Stimulated activated CD8-positive, alpha-beta memory T cell treated with anti-CD3 and anti-CD28 coated beads, Interleukin-4, amount 100 ng/mL, for 24 hours (primary cell): ENCODE measurements at regions not wholly inside any gene's neighbourhood (a gene's known extent, or its start where the extent isn't known, plus 50 kb on each side); places are given as distances from the start of the nearest gene placed in this dataset.
"Not testable (repeated sequence)": the region's sequence is repeated elsewhere in the genome, so short reads cannot be mapped to it uniquely, and the experiment has no call there.

Experiments
- DNase-seq: peaks from one replicate; pipeline ENCODE4 v3.0.0-alpha.2; 2020; ENCODE audit warnings: low read depth

DNA sequence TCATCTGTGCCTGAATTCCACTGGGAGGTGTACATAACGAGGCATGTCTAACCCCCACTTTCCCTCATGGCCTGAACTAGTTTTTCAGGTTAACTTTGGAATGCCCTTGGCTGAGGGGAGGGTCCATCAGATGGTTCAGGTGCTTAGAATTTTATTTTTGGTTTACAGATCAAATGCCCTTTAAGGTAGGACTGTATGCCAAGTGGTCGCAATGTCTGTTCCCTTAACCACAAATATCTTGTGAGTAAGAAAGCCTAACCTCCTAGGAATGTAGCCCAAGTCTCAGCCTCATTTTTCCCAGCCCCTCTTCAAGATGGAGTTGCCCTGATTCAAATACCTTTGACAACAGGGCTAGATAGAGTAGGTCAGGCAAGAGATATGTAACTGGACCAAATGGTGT, 78.4 kb downstream of the RNASET2 start:
- no peak for DNase-seq

DNA sequence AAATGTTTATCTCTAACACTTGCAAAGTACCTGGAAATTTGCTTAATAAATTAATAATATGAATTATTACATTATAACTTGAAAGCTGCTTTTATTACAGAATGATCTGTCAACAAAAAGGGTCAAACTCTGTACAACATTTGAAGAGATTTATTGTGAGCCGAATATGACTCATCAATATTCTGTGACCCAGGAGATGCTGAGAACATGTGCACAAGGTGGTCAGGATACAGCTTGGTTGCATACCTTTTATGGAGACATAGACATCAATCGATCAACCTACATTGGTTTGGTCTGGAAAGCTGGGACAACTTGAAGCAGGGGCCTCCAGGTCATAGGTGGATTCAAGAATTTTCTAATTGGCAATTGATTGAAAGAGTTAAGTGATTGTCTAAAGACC, 79.0 kb downstream of the RNASET2 start:
- no peak for DNase-seq

DNA sequence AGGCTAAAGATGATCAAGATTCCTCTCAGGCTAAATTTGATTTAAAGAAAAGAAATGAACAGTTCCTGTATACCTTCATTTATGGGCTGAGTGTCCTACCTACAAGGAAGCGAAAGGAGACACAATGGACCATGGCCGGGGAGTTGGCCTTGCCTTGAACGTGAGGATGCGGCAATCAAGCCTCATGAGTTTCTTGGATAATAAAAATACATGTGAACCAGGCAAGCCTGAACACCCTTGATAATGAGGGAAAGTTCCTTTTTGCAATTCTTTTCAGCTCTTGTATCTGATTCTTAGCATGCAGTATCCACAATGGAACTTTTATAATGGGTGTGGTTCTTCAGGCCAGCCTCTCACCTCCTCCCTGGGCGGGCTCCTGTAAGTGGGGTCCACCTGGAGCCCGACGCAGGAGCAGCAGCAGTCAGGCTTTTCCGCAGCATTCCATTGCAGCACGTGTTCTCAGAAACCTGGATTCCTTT, 83.8 kb downstream of the RNASET2 start:
- DNase-seq: no peak

DNA sequence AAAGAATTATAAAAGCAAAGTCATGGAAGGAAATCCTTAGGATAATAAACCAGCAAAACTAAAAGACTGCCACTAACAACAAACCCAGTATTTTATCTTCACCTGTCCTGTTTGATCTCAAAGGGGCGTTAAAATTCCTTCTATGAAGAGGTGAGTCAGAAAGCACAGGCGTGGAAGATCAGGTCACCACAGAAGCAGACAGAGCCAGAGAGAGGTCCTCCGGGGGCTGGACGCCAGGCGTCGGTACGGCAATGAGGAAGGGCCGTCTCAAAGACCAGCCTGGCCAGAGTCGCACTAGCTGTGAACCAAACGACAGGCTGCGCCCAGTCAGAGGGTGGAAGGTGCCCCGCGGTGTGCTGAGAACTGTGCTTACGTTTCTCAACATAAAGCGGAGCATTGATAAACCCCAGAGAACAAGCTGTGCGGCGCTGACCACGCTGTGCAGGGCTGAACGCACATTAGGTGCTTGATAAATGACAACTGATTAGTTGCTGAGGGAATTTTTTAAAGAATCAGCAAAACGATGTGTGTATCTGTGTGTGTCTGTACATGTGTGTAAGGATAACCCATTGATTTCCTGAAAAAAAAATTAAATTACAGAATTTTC, 85.6 kb downstream of the RNASET2 start:
- no peak for DNase-seq

DNA sequence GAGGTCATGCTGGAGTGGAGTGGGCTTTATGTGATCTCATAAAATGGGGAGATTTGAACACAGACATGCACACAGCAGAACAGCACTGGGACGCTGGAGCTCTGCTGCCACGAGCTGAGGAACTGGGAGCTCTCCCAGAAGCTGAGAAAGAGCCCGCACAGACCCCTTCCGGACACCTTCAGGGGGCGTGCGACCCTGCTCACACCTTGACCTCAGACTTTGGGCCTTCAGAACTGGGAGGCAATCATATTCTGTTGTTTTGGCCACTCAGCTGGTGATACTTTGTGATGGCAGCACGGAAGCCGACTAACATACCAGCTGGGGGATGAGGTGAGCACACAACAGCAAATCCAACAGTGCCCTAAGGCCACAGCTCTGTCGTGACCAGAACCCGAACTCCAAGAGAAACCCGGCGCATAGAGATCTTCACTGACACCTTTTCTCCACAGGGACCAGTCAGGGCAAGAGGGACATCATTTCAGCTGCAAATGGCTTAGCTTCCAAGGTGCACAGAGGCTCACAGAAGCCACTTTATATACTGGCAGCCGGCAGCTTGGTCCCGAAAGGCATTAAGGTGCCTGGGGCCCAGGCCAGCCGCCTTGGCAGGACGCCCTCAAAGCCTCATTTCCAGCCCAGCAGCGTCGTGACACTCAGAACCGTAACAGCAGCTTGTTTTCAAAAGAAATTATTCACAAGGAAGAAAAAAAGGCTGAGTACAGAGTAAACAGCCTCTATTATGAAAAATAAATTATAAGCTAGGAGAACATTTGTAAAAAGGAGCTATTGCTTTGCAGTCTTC, 89.3 kb downstream of the RNASET2 start:
- no peak for DNase-seq

DNA sequence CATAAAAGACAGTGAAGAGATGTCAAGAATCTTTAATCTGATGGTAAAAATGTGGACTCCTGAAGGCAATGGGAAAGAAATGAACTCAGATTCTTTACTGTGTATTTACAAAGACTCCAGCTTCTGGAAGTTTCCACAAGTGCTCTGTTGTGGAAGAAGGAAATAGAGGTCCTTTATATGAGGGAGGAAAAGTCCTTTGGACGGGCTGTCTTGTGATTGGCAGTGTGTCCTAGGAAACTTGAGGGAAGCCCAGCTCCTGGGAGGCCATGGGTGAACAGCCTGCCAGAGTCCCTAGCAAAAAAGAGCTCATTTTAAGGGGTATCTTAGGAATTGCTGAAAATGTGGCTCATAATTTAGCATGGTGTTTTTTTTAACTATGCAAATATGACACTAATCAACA, 92.0 kb downstream of the RNASET2 start:
- DNase-seq: no peak

DNA sequence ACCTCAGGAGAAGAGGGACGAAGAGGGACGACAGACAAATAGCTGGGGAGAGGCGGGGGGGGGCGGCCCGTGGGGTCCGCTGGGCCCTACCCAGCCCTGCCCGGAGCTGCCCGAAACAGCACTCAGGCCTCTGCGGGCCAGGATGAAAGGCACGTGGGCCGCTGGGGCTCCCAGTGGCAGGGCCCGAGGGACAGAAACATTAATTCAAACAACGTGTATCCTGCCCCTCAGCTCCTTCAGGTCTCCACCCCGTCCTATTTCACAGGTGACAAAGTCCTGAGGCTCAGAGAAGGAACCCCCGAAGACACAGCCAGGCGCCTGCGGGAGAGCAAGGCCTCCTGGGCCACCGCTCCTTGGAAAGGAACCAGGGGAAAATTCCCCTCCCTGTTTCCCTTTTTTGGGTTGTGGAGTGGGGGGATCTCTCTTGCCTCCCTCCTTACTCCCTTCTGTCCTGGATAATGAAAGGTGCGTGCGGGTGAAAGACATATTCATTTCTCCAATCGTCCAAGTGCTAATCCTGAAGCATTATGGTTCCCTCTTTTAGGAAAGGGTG, 93.3 kb downstream of the RNASET2 start:
- DNase-seq: no peak

DNA sequence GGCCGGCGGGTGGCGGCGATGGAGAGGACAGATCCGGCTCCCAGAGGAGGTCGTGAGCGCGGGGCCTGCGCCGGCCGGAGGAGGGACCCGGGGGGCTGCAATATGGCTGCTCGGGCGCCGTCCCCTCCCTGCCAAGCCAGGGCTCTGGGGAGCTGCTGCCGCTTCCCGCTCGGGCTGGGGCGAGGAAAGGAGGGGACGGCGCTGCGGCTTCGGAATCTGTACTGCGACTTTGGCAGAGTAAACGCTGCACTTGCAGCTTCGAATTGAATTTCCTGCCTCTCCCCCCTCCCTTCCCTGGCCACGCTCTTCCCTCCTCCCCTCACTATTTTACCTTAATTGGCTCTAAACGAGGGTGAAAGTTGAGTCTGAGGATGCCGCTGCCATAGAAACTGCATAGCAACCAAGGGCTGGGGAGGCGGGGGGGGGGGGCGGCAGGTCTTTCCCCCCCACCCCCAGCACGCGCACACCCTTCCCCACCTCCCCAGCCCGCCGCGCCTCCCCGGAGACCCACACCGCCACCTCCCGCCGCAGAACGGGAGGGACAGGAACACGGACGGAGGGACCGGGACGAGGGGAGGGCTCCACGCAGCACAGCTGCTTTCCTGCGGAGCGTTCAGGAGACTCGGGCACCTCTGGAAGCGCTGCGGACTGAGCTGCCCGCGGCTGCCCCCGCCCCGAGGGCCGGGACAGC, 93.9 kb downstream of the RNASET2 start:
- no peak for DNase-seq

DNA sequence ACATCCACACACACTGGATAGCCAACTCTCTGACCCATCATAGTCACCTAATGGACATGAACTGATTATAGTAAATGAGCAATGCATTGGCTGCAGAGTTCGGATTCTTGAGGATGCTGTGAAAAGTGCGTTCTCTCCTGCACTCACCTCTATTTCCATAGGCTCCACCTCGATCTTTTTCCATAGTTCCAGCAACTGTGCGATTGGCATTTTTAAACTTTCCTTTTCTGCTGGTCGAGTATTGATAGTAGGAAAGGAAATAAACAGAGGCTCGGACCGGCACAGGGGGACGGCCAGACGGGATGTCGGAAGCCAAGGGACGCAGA, 94.4 kb downstream of the RNASET2 start:
- DNase-seq: no peak

DNA sequence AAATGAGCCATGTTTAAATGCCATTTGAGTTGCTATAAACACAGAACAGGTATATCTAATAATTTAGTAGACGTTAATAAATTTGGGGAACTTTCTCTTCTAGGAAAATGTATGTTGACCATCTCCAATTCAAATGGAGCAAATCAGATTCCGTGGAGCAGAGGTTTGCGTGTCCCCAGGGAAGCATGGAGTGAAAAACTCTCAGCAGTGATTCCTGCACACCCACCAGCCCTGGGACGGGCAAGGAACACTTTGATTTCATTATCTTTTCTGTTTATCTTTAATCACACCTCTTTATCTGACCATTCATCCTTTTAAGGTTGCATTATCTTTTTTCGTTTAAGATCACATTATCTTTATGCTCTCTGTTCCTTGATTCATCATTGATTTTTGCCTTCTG, 95.0 kb downstream of the RNASET2 start:
- DNase-seq: no peak

DNA sequence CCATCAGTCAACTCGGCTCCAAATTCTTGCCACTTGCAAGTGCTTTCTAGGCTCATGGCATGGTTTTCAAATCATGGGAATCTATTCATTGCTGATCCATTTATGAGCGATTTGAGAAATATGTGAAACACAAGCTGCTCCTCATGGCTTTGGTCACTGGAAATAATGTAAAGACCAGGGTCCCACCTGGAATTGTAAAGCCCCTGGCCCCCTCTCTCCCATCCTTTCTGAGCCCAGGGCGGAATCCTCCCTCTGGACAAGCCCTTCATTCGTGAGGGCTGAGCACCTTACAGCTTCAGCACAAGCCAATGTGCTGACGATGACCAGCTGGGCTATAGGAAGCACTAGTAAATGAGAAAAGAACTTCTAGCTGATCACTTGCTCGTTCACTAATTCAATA, 96.0 kb downstream of the RNASET2 start:
- DNase-seq: no peak

DNA sequence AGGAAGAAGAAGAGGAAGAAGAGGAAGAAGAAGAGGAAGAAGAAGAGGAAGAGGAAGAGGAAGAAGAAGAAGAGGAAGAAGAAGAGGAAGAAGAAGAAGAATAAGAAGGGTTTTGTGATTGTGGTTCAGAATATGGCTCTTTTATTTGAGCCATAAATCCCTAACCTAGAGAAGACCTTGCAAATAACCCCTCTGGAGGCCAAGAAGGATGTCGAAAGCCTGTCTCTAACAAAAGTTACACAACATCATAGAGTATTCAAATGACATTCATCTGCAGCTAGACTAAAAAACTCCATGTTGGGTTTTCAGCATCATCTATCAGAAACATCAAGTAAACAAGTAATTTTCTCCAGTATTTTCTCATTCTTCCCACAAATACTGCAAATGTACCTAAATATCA, 100.9 kb downstream of the RNASET2 start:
- no peak for DNase-seq

DNA sequence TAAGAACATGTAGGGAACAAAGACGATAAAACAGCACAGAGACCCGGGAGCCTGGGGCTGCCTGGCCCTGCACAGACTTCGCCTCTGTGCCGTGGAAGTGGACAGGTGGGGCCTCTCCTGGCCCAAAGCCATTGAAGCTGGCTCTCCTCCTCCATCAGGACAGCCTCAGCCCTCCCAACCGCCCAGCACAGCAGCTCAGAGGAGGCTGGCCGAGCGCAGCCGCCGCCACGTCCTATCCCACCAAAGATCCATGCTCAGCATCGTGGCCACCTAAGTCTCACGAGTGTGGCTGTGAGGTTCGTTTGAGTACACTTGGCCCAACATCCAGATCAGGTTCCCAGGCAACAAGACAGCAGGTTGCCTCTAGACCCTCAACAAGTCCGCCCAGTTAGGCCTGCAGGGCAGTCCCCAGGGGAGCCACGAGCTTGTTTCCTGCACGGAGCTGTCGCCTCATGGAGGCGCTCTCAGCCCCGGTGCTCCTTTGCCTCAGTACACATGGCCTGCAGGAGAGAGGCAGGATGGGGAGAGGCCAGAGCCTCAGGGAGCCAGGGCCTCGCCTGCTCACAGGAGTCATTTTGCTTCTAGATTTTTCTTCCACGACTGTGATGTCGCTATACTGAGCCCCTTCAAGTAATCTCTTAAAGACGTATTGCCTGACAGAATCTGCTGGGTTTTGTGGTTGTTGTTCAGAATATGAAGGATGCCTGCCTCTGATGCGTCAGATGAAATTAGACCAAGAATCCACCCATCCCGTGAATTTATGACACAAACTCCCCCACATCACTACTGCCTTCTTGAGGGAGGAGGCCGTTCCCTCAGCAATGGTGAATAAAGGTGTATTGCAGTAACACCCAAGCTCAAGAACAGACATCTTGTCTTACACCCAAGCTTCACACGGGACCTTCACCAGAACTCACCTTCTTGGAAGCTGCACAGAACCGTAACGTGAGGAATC, 102.7 kb downstream of the RNASET2 start:
- no peak for DNase-seq

DNA sequence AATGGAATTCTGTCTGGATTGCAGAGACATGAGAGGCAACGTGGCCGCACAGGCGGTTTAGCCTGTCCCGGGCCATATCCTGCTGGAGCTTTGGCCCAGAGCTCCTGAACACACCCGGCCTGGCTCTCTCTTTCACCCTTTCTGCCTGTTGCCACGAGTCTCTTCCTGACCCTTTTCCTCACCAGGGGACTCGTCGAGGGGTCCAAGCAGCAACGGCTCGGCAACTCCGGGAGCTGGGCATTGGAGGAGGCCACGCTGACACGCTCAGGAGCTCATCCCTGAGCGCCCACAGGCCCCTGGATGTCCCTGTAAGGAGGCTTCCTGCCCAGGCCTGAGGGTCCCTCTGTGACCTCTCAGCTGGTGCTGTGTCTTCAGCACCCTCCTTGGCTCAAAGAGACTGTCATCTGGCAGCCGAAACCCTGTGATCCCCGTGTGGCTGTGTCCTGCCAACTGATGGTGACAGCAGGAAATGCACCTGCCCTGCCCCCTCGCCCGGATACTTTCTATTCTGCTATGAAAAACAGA, 103.8 kb downstream of the RNASET2 start:
- no peak for DNase-seq

DNA sequence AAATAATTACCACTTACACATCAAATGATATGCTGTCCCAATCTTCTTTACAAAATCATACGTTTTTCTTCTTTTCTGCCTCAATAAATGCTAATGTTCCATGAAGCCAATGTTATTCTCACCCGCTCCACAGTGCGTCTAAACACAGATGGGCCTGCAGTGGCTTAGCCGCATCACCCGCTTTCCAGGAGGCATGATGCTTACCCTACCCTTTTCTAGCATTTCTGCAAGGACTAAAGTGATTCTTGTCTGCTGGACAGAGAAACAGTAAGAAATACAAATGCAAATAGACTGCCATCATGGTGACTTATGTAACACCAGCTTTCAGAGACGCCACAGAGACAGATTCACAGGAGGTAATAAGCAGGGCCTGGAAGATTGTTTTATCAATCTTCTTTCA, 104.4 kb downstream of the RNASET2 start:
- DNase-seq: no peak

DNA sequence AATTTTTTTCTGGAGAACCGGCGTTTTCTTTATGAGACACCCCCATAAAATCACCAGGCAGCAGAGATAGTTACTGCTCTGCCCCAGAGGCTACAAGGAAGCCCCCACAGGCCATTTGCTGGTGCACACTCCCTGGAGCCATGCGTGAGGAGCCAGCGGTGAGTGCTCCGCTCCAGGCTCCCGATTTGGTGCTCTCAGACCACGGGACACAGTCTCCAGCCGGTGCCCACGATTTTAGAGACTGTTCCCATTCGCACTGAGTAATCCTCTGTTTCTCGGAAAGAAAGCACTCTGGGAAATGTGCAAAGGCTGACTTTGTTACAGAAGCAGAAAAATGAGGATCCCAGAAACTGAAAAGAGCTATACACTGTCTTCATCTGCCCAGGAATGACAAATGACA, 104.9 kb downstream of the RNASET2 start:
- no peak for DNase-seq

DNA sequence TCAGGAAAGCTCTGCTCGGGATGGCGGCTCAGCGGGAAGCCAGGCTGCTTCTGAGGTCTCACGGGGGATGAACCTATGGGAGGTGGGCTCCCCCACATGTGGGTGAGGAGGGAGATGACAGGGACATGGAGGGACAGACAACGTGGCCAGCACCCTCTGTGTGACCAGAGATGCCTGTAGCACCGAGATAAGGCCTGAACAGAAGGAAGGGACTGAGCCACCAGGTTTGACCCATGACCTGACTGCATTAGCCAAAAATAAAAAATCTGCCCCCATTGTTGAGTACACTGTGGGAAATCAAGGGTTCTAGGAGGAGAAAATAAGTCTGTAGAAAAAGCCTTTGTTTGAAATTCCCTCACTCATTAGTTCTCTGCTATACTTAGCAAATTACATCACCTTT, 105.7 kb downstream of the RNASET2 start:
- DNase-seq: no peak

DNA sequence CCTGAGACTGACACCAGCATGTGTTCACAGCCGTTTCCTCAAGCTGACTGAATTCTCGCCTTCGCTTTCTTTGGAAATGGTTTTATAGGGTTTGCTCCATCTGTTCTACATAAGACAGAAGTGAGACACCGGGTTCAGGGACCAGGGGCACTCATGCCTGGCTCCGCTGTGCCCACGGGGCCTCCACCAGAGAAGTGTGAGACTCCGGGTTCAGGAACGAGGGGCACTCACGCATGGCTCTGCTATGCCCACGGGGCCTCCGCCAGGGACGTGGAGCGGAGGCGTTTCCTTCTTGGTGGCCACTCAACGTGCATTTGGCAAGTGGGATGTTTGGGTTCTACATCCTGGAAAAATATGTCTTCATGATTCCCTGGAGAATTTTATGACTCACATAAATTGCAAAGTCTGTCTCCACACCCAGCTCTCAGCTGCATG, 106.6 kb downstream of the RNASET2 start:
- DNase-seq: no peak

DNA sequence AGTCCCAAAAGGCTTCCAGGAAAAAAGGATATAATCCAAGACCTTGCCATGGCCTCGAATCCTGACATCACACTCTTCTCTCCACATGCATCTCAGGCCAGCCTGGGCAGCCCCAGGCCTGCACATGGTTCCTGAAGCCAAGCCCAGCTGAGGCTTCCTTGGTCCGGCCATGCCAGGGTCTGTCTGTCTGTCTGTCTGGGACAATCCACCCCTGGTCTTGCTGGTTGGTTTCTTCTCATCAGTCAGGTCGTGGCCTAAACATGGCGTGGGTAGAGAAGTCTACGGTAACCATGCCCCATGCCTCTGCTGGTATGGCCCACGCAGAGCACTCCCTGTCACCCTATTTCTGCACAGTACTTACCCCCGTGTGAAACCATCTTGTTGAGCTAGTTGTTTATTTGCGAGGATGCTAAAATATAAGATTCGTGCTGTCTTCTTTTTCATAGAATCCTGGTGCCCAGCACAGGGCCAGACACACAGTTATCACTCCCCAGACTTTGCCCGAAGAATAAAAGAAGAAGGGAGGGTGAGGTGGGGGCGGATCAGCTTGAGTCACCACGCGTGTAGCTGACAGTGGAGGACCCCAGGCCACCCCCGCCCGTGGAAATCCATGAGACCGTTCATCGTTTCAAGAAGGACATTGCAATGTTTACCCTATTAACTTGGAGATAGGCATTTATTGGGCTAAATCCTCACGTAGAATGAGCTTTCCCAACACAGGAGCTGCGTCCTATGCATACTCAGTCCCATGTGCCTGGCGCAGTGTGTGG, 107.2 kb downstream of the RNASET2 start:
- no peak for DNase-seq

DNA sequence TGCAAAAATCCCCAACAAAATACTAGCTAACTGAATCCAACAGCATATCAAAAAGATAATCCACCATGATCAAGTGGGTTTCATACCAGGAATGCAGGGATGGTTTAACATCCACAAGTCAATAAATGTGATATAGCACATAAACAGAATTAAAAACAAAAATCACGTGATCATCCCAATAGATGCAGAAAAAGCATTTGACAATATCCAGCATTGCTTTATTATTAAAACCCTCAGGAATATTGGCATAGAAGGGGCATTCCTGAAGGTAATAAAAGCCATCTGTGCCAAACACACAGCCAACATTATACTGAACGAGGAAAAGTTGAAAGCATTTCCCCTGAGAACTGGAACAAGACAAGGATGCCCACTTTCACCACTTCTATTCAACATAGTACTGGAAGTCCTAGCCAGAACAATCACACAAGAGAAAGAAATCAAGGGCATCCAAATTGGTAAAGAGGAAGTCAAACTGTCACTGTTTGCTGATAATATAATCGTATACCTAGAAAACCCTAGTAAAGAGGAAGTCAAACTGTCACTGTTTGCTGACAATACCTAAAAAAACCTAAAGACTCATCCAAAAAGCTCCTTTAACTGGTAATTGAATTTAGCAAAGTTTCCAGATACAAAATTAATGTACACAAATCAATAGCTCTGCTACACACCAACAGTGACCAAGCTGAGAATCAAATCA, 109.8 kb downstream of the RNASET2 start:
- DNase-seq: not testable (repeated sequence)
